NCI-H1930 (cell line): ENCODE measurements at regions not wholly inside any gene's neighbourhood (a gene's known extent, or its start where the extent isn't known, plus 50 kb on each side); places are given as distances from the start of the nearest gene placed in this dataset.
"Not testable (repeated sequence)": the region's sequence is repeated elsewhere in the genome, so short reads cannot be mapped to it uniquely, and the experiment has no call there.

Experiments used
- DNase-seq, 2 experiments: peaks; one replicate each; lab custom pipeline; 2025; lab: John Stamatoyannopoulos, UW

- no peak for DNase-seq
Measured at GRCh38 chr14:43410631-43411030, 1096.5 kb downstream of the FSCB start.

GRCh38 chr14:43408472-43408871, 1098.6 kb downstream of the FSCB start:
- no peak for DNase-seq

- DNase-seq = no peak
Measured at GRCh38 chr14:43407706-43408105, 1099.4 kb downstream of the FSCB start.

- no peak for DNase-seq
Measured at GRCh38 chr14:43406931-43407330, 1100.2 kb downstream of the FSCB start.

DNA sequence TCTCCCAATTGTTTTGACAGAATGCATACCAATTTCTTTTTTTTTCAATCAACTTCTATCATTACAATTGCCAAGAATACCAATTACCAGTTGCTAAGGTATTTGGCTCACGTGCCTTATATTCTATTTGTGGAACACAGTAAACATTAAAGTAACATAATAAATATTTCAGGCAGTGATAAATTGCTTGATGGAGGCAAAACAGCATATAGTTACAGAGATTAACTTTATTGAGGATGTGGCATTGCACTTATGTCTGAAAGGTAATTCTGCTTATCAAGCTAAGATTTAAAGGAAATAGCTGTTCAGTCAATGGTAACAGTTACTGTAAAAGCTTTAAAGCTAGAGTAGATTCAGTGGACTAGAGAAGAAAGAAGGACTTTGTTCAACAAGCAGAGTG, 1107.8 kb downstream of the FSCB start:
- DNase-seq = no peak

GRCh38 chr14:43370565-43370896, 1136.6 kb downstream of the FSCB start:
- not testable (repeated sequence) for DNase-seq

GRCh38 chr14:43369710-43370564, 1137.1 kb downstream of the FSCB start:
- DNase-seq = no peak

GRCh38 chr14:43362586-43362985, 1144.5 kb downstream of the FSCB start:
- no peak for DNase-seq

DNA sequence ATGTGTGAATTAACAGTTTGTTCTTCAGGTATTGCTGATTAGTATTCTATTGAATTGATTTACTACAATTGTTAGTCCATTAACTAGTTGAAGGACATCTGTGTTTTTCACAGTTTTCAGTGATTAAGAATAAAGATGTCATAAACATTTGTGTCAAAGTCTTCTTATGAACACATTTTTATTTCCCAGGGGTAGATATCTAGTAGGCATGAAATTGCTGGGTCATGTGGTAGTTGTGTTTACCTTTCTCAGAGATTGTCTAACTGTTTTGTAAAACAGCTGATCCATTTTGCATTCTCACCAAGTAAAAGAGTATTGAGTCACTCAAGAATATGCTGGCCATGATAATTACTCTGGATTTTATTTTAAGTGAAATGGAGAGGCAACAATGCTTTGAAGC, 1145.3 kb downstream of the FSCB start:
- no peak for DNase-seq

DNA sequence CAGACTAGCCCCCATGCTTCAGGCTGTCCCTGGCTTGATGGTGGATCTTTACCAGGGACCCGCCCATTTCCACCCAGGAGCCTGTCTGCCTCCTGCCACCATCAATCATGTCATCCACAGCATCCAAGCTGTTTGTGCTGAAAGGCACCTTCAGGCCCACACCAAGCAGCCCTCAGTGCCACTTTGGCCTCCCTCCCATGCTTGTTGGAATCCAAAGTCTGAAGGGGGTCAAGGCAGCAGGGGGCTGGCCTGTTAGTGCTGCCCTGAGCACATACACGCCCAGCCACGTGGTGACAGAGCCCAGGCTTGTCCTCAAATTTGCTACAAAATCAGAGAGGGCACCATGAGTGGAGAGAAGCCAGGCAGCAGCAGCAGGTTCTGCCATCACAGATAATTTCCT, 1146.8 kb downstream of the FSCB start:
- DNase-seq = no peak

GRCh38 chr14:43359317-43359716, 1147.8 kb downstream of the FSCB start:
- no peak for DNase-seq

- DNase-seq = no peak
Measured at GRCh38 chr14:43356979-43357545, 1150.0 kb downstream of the FSCB start.

- no peak for DNase-seq
Measured at GRCh38 chr14:43356382-43356781, 1150.7 kb downstream of the FSCB start.

- DNase-seq = no peak
Measured at GRCh38 chr14:43341921-43342320, 1165.2 kb downstream of the FSCB start.

- no peak for DNase-seq
Measured at GRCh38 chr14:43338713-43339112, 1168.4 kb downstream of the FSCB start.

GRCh38 chr14:43336351-43336750, 1170.7 kb downstream of the FSCB start:
- DNase-seq = no peak

DNA sequence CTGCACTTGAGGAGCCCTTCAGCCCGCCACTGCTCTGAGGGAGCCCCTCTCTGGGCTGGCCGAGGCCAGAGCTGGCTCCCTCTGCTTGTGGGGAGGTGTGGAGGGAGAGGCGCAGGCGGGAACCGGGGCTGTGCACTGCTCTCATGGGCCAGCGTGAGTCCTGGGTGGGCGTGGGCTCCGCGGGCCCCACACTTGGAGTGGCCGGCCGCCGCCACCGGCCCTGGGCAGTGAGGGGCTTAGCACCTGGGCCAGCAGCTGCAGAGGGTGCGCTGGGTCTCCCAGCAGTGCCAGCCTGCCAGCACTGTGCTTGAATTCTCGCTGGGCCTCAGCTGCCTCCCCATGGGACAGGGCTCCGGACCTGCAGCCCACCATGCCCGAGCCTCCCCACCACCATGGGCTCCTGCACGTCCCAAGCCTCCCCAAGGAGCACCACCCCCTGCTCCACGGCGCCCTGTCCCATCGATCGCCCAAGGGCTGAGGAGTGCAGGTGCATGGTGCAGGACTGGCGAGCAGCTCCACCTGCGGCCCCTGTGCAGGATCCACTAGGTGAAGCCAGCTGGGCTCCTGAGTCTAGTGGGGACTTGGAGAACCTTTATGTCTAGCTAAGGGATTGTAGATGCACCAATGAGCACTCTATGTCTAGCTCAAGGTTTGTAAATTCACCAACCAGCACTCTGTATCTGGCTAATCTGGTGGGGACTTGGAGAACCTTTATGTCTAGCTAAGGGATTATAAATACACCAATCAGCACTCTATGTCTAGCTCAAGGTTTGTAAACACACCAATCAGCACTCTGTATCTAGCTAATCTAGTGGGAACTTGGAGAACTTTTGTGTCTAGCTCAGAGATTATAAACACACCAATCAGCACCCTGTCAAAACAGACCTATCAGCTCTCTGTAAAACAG, 1180.3 kb downstream of the FSCB start:
- not testable (repeated sequence) for DNase-seq

- DNase-seq = no peak
Measured at GRCh38 chr14:43316427-43316826, 1190.7 kb downstream of the FSCB start.

DNA sequence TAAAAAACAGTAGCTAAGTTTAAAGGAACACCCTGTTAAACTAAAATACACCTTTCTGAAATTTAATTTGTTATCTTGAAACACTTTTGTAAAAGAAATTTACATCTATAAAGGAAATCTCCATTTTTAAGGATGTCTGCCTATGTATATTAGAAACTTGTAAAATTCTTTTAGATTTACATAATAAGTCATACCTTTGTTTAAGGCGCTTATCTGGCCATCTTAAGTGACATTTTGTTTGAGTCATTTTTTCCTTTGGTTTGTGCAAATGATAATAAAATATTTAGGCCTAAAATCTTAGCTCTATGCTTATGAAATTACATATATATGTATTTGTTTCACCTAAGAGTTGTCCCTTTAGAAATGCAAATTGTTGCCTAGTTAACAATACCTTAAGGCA, 1193.4 kb downstream of the FSCB start:
- DNase-seq = no peak

DNA sequence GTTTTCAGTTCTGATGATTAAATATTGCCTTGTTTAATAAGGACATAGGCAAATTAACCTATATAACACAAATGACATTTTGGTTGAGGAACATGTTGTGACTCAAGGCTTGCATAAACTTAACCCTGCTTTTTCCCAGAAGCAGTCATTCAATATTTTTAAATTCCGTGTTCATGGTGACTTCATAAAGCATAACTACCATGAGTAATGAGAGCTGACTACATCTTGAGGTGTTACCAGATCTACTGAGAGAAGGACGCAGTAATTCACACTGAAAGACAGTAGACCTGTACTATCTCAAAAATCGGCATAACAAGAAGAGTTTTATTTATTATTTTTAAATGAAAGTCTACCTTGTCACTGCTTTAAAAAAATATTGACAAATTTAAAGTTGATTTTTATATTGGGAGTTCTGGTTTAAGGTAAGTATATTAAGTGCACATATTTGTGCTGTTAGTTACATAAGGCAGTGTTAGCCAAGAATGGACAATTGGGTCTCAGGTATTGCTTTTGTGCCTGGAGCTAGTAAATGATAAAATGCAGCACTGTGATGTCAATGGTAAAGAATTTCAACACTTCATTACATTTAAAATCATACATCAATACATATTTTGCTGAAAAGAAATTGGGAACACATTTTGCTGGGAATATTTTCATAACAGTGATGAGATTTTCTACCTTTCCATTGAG, 1198.5 kb downstream of the FSCB start:
- no peak for DNase-seq

- DNase-seq = no peak
Measured at GRCh38 chr14:43307836-43308235, 1199.2 kb downstream of the FSCB start.

GRCh38 chr14:43306053-43306452, 1201.0 kb downstream of the FSCB start:
- no peak for DNase-seq
